ENCODE measurements at regions not wholly inside any gene's neighbourhood (a gene's known extent, or its start where the extent isn't known, plus 50 kb on each side); places are given as distances from the start of the nearest gene placed in this dataset.
"Not testable (repeated sequence)": the region's sequence is repeated elsewhere in the genome, so short reads cannot be mapped to it uniquely, and the experiment has no call there.

- no peak for DNase-seq
Measured at GRCh38 chr10:36840788-36841187, 284.6 kb upstream of the ANKRD30A start.

GRCh38 chr10:36837416-36837815 is 288.0 kb upstream of the ANKRD30A start:
- no peak for DNase-seq

GRCh38 chr10:36819781-36820180 is 305.6 kb upstream of the ANKRD30A start:
- no peak for DNase-seq

GRCh38 chr10:36817898-36818297 is 307.5 kb upstream of the ANKRD30A start:
- DNase-seq, result no peak

- no peak for DNase-seq
Measured at GRCh38 chr10:36808625-36809362, 316.6 kb upstream of the ANKRD30A start.

- DNase-seq, result no peak
Measured at GRCh38 chr10:36803229-36803628, 322.2 kb upstream of the ANKRD30A start.

GRCh38 chr10:36802490-36803153 is 322.8 kb upstream of the ANKRD30A start:
- no peak for DNase-seq

GRCh38 chr10:36801660-36802059 is 323.7 kb upstream of the ANKRD30A start:
- DNase-seq, result no peak

- no peak for DNase-seq
Measured at GRCh38 chr10:36794981-36795380, 330.4 kb upstream of the ANKRD30A start.

- no peak for DNase-seq
Measured at GRCh38 chr10:36789974-36790373, 335.4 kb upstream of the ANKRD30A start.

GRCh38 chr10:36788152-36788551 is 337.2 kb upstream of the ANKRD30A start:
- no peak for DNase-seq

GRCh38 chr10:36783400-36783799 is 342.0 kb upstream of the ANKRD30A start:
- no peak for DNase-seq

GRCh38 chr10:36781570-36781969 is 343.8 kb upstream of the ANKRD30A start:
- DNase-seq, result no peak

GRCh38 chr10:36780158-36780557 is 345.2 kb upstream of the ANKRD30A start:
- DNase-seq, result no peak

GRCh38 chr10:36779238-36779846 is 346.1 kb upstream of the ANKRD30A start:
- no peak for DNase-seq

GRCh38 chr10:36778651-36779050 is 346.7 kb upstream of the ANKRD30A start:
- no peak for DNase-seq

- no peak for DNase-seq
Measured at GRCh38 chr10:36773652-36774051, 351.7 kb upstream of the ANKRD30A start.

GRCh38 chr10:36771725-36772124 is 353.7 kb upstream of the ANKRD30A start:
- DNase-seq, result no peak

GRCh38 chr10:36769741-36770140 is 355.7 kb upstream of the ANKRD30A start:
- not testable (repeated sequence) for DNase-seq

- DNase-seq, result no peak
Measured at GRCh38 chr10:36766940-36767339, 358.5 kb upstream of the ANKRD30A start.

GRCh38 chr10:36766415-36766810 is 359.0 kb upstream of the ANKRD30A start:
- DNase-seq, result no peak

- DNase-seq, result no peak
Measured at GRCh38 chr10:36765782-36766414, 359.5 kb upstream of the ANKRD30A start.

- no peak for DNase-seq
Measured at GRCh38 chr10:36764823-36765222, 360.6 kb upstream of the ANKRD30A start.

GRCh38 chr10:36761121-36761520 is 364.3 kb upstream of the ANKRD30A start:
- DNase-seq, result no peak
